RWPE1 (cell line): ENCODE measurements at regions not wholly inside any gene's neighbourhood (a gene's known extent, or its start where the extent isn't known, plus 50 kb on each side); places are given as distances from the start of the nearest gene placed in this dataset.

ENCODE experiments used
- CTCF ChIA-PET: fragments of 350-600 bp; sonication (Branson Sonifier 250); formaldehyde crosslinking; extraction: SDS; loops from one replicate; lab custom pipeline; 2021; lab: Yijun Ruan, JAX
- POLR2A ChIA-PET: fragments of 400-600 bp; formaldehyde crosslinking; extraction: SDS; loops from one replicate; lab custom pipeline; 2020; ENCODE audit warnings: antibody characterized with exemption; ENCODE audit not compliant: low non-redundant PET; lab: Yijun Ruan, JAX
- DNase-seq: peaks from one replicate; pipeline ENCODE4 v3.0.0; 2012; ENCODE audit warnings: low spot score
- H3K27ac ChIP-seq: fragments of 450-650 bp; 2 replicates; pipeline ENCODE4 v1.5.1; 2017
- CTCF ChIP-seq: fragments of 450-650 bp; conservative IDR thresholded peaks from 2 replicates; pipeline ENCODE4 v1.5.1; 2017; ENCODE audit warnings: low read depth, mild to moderate bottlenecking

DNA sequence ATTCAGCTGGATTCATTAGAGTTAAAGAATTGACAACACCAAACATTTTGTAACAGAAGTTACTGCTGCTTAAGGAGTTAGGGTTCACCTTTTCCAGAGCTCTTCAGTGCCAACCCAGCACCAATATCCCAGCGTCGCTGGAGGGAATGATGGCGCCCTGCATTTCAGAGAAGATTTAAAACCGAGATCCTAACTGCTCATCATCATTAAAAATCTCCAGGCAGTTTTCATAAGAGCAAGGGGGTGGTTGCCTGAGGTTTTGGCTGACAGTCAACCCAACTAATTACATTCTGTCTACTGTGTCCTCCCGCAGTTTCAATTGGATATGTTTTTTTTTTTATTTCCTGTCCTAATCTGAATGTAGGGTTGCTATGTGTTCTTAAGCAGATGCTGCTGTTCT, 509.6 kb upstream of the TCF4 start:
- CTCF ChIA-PET: no interaction called here
- TF ChIP-seq CTCF: no peak
- H3K27ac ChIP-seq: no peak overlapping the region
- POLR2A ChIA-PET: no interaction called here
- no peak for DNase-seq

- no peak for DNase-seq
- H3K27ac ChIP-seq: no peak overlapping the region
- ChIA-PET CTCF (no interaction called here), POLR2A (no interaction called here)
- no peak for TF ChIP-seq CTCF
These were observed 508.9 kb upstream of the TCF4 start for GRCh38 chr18:56096861-56097260.

DNA sequence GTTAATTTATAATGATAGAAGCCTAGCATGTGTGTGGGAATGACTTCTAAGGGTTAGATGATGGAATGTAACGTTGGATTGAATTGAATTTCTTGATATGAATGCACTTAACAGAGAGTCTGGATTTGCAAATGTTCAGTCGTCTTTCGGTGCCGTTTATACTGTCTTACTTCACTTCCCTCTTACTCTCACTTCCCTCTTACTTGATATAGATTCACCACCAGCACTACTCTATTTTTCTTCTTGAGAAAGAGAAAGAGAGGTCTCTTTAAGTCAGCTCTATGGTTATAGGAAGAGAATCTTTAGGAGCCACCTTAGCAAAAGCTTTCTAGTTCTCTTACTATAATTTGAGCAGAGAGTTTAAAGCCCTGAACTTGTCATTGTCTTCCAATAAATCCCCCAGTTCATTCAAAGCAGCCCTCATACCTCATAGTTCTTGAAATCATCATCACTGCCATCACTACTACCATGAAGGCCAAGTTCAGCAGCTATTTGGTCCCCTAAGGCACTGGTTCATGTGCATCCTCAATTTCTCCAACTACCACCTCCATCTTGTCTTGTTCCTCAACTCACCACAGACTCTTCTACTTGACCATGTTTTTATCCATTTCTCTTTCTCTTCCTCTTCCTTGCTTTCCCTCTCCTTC, 501.7 kb upstream of the TCF4 start:
- CTCF ChIA-PET: no interaction called here
- no peak for DNase-seq
- no peak overlapping the region for H3K27ac ChIP-seq
- POLR2A ChIA-PET: no interaction called here
- no peak for TF ChIP-seq CTCF

- no peak for DNase-seq
- no peak overlapping the region for H3K27ac ChIP-seq
- ChIA-PET POLR2A (no interaction called here), CTCF (no interaction called here)
- TF ChIP-seq CTCF: no peak
These were observed 498.8 kb upstream of the TCF4 start for GRCh38 chr18:56086786-56087185.

GRCh38 chr18:56086176-56086575, 498.2 kb upstream of the TCF4 start:
- no peak for TF ChIP-seq CTCF
- POLR2A ChIA-PET: no interaction called here
- no peak overlapping the region for H3K27ac ChIP-seq
- DNase-seq: no peak
- CTCF ChIA-PET: no interaction called here

DNA sequence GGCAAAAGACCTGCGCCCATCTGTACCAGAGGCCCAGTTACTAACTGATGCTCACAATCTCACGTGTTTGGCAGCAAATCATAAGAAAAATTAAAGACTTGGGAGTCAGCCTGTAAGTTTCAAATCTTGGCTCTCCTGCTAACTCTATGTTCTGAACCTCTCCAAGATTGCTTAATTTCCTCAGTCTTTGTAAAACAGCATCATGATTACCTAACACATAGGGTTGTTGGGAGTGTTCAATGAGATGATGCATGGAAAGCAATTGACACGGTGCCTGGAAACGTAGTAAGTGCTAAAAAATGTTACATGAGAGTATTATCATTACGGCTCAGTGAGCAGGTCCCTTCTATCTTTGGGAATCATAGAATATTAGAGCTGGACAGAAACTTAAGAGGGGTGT, 497.6 kb upstream of the TCF4 start:
- CTCF ChIA-PET: no interaction called here
- no peak for DNase-seq
- H3K27ac ChIP-seq: no peak overlapping the region
- POLR2A ChIA-PET: no interaction called here
- no peak for TF ChIP-seq CTCF
